GM04504 (cell line): ENCODE measurements at regions not wholly inside any gene's neighbourhood (a gene's known extent, or its start where the extent isn't known, plus 50 kb on each side); places are given as distances from the start of the nearest gene placed in this dataset.

Experiments used
- DNase-seq: peaks from one replicate; pipeline ENCODE4 v3.0.0-alpha.2; 2012; ENCODE audit warnings: low read depth

- no peak for DNase-seq
Measured at GRCh38 chr11:23023319-23023718, 163.0 kb upstream of the CCDC179 start.

GRCh38 chr11:23041001-23041503 lies 180.8 kb upstream of the CCDC179 start:
- DNase-seq, result no peak

- no peak for DNase-seq
Measured at GRCh38 chr11:23058656-23059055, 198.4 kb upstream of the CCDC179 start.

- DNase-seq, result no peak
Measured at GRCh38 chr11:23063276-23063675, 203.0 kb upstream of the CCDC179 start.

- DNase-seq, result no peak
Measured at GRCh38 chr11:23078289-23078971, 218.2 kb upstream of the CCDC179 start.

- peak; percentile 14 for DNase-seq
Measured at GRCh38 chr11:23079382-23079813, 219.1 kb upstream of the CCDC179 start.

- DNase-seq, result no peak
Measured at GRCh38 chr11:23087407-23087806, 227.1 kb upstream of the CCDC179 start.

- no peak for DNase-seq
Measured at GRCh38 chr11:23090659-23091058, 230.4 kb upstream of the CCDC179 start.

GRCh38 chr11:23095650-23096189 lies 235.4 kb upstream of the CCDC179 start:
- DNase-seq, result no peak

GRCh38 chr11:23097891-23098290 lies 237.6 kb upstream of the CCDC179 start:
- DNase-seq, result no peak

GRCh38 chr11:23099256-23099655 lies 239.0 kb upstream of the CCDC179 start:
- no peak for DNase-seq

- no peak for DNase-seq
Measured at GRCh38 chr11:23100726-23101125, 240.5 kb upstream of the CCDC179 start.

- DNase-seq, result no peak
Measured at GRCh38 chr11:23103416-23103815, 243.1 kb upstream of the CCDC179 start.

GRCh38 chr11:23111527-23111926 lies 251.3 kb upstream of the CCDC179 start:
- DNase-seq, result no peak

- DNase-seq, result no peak
Measured at GRCh38 chr11:23112390-23112789, 252.1 kb upstream of the CCDC179 start.

- peak; percentile 32 for DNase-seq
Measured at GRCh38 chr11:23112987-23113886, 253.0 kb upstream of the CCDC179 start.

GRCh38 chr11:23113887-23114216 lies 253.6 kb upstream of the CCDC179 start:
- no peak for DNase-seq

- DNase-seq, result no peak
Measured at GRCh38 chr11:23123753-23124152, 263.5 kb upstream of the CCDC179 start.

- DNase-seq, result no peak
Measured at GRCh38 chr11:23124249-23124648, 264.0 kb upstream of the CCDC179 start.

GRCh38 chr11:23124996-23125395 lies 264.7 kb upstream of the CCDC179 start:
- no peak for DNase-seq

- DNase-seq, result no peak
Measured at GRCh38 chr11:23127706-23128105, 267.4 kb upstream of the CCDC179 start.

- no peak for DNase-seq
Measured at GRCh38 chr11:23134627-23135026, 274.4 kb upstream of the CCDC179 start.

- no peak for DNase-seq
Measured at GRCh38 chr11:23138761-23139160, 278.5 kb upstream of the CCDC179 start.
